ENCODE measurements at regions not wholly inside any gene's neighbourhood (a gene's known extent, or its start where the extent isn't known, plus 50 kb on each side); places are given as distances from the start of the nearest gene placed in this dataset.

GRCh38 chr13:72431981-72432682 is 295.3 kb downstream of the MZT1 start:
- DNase-seq, result no peak

GRCh38 chr13:72430923-72431322 is 296.5 kb downstream of the MZT1 start:
- no peak for DNase-seq

- DNase-seq, result no peak
These were observed 299.5 kb downstream of the MZT1 start for GRCh38 chr13:72427757-72428528.

GRCh38 chr13:72424059-72424458 is 303.4 kb downstream of the MZT1 start:
- DNase-seq, result no peak

GRCh38 chr13:72415817-72416216 is 311.6 kb downstream of the MZT1 start:
- no peak for DNase-seq

- DNase-seq, result no peak
These were observed 314.9 kb downstream of the MZT1 start for GRCh38 chr13:72412481-72412880.

GRCh38 chr13:72405441-72405840 is 322.0 kb downstream of the MZT1 start:
- DNase-seq, result no peak

- DNase-seq, result no peak
These were observed 323.9 kb downstream of the MZT1 start for GRCh38 chr13:72403396-72404010.

- no peak for DNase-seq
These were observed 326.6 kb downstream of the MZT1 start for GRCh38 chr13:72400856-72401255.

GRCh38 chr13:72399351-72399750 is 328.1 kb downstream of the MZT1 start:
- no peak for DNase-seq

- no peak for DNase-seq
These were observed 330.2 kb downstream of the MZT1 start for GRCh38 chr13:72397265-72397664.

- no peak for DNase-seq
These were observed 336.5 kb downstream of the MZT1 start for GRCh38 chr13:72390909-72391308.

- no peak for DNase-seq
These were observed 341.2 kb downstream of the MZT1 start for GRCh38 chr13:72386138-72386684.

- no peak for DNase-seq
These were observed 342.6 kb downstream of the MZT1 start for GRCh38 chr13:72384879-72385278.

GRCh38 chr13:72384186-72384823 is 343.1 kb downstream of the MZT1 start:
- no peak for DNase-seq

GRCh38 chr13:72383646-72384045 is 343.8 kb downstream of the MZT1 start:
- DNase-seq, result no peak

GRCh38 chr13:72379581-72379980 is 347.8 kb downstream of the MZT1 start:
- DNase-seq, result no peak

GRCh38 chr13:72368031-72368430 is 359.4 kb downstream of the MZT1 start:
- DNase-seq, result no peak

GRCh38 chr13:72346716-72347115 is 380.7 kb downstream of the MZT1 start:
- DNase-seq, result no peak

- DNase-seq, result no peak
These were observed 385.1 kb downstream of the MZT1 start for GRCh38 chr13:72342364-72342763.

- DNase-seq, result no peak
These were observed 385.5 kb downstream of the MZT1 start for GRCh38 chr13:72341904-72342303.

- DNase-seq, result no peak
These were observed 409.9 kb downstream of the MZT1 start for GRCh38 chr13:72317346-72318109.
